SK-N-SH (cell line): ENCODE measurements at regions not wholly inside any gene's neighbourhood (a gene's known extent, or its start where the extent isn't known, plus 50 kb on each side); places are given as distances from the start of the nearest gene placed in this dataset.

Source experiments
- CHD2 ChIP-seq: fragments of 150-350 bp; IDR thresholded peaks from 2 replicates; pipeline ENCODE4 v1.6.1; 2018; ENCODE audit warnings: low read length; ENCODE audit not compliant: partially characterized antibody
- GABPA ChIP-seq: IDR thresholded peaks from 2 replicates; pipeline ENCODE4 v1.4.0; 2012; ENCODE audit warnings: low read depth, mild to moderate bottlenecking
- JUND ChIP-seq: IDR thresholded peaks from 2 replicates; pipeline ENCODE4 v1.4.0; 2012
- POLR2AphosphoS5 ChIP-seq: IDR thresholded peaks from 2 replicates; pipeline ENCODE4 v1.6.1; 2012; ENCODE audit warnings: low read depth, low read length
- RAD21 ChIP-seq: IDR thresholded peaks from 2 replicates; pipeline ENCODE4 v1.6.1; 2012; ENCODE audit warnings: mild to moderate bottlenecking, low read length
- TAF1 ChIP-seq: IDR thresholded peaks from 2 replicates; pipeline ENCODE4 v1.6.1; 2012; ENCODE audit warnings: low read depth, mild to moderate bottlenecking, low read length, moderate library complexity, borderline replicate concordance
- TF ChIP-seq, protein P1 (sequence below): fragments of 200-600 bp; sonication (generic); IDR thresholded peaks from 2 replicates; pipeline ENCODE4 v1.6.1; 2017; ENCODE audit warnings: antibody characterized with exemption, mild to moderate bottlenecking, moderate library complexity

DNA sequence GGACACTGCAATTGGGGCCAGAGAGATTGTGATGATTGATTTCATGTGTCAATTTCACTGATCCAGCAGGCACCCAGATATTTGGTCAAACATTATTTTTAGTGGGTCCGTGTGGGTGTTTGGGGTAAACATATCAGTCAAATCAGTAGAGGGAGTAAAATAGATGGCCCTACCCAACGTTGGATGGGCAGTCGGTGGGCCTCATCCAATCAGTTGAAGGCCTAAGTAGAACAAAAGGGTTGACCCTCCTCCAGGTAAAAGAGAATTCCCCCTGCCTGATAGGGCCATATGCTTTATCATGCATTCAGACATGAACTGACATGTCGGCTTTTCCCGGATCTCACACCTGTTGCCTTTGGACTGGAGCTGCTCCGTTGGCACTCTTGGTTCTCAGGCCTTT is 195.1 kb upstream of the CAND1 start:
- TF ChIP-seq TAF1 (no peak), CHD2 (no peak), RAD21 (no peak), GABPA (no peak), JUND (no peak), POLR2AphosphoS5 (no peak)
- TF ChIP-seq, protein P1, sequence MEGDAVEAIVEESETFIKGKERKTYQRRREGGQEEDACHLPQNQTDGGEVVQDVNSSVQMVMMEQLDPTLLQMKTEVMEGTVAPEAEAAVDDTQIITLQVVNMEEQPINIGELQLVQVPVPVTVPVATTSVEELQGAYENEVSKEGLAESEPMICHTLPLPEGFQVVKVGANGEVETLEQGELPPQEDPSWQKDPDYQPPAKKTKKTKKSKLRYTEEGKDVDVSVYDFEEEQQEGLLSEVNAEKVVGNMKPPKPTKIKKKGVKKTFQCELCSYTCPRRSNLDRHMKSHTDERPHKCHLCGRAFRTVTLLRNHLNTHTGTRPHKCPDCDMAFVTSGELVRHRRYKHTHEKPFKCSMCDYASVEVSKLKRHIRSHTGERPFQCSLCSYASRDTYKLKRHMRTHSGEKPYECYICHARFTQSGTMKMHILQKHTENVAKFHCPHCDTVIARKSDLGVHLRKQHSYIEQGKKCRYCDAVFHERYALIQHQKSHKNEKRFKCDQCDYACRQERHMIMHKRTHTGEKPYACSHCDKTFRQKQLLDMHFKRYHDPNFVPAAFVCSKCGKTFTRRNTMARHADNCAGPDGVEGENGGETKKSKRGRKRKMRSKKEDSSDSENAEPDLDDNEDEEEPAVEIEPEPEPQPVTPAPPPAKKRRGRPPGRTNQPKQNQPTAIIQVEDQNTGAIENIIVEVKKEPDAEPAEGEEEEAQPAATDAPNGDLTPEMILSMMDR, result no peak
